Endothelial cell of umbilical vein (primary cell): ENCODE measurements at regions not wholly inside any gene's neighbourhood (a gene's known extent, or its start where the extent isn't known, plus 50 kb on each side); places are given as distances from the start of the nearest gene placed in this dataset.

Experiments
- BruUV-seq: library from RNA; stranded (reverse); fragments of 400-500 nt; replicated peaks from 2 replicates; lab custom pipeline; 2021; lab: Mats Ljungman, UMichigan
- CTCF ChIA-PET: fragments of 300-600, 350-600 bp; sonication (Branson Sonifier 250); formaldehyde crosslinking; loops from one replicate; lab custom pipeline; 2021; ENCODE audit warnings: antibody characterized with exemption, inconsistent platforms; lab: Charles Lee
- POLR2A ChIA-PET: fragments of 300-600, 350-600 bp; sonication (Branson Sonifier 250); formaldehyde crosslinking; loops from one replicate; lab custom pipeline; 2021; ENCODE audit warnings: antibody characterized with exemption, inconsistent platforms; lab: Charles Lee
- DNase-seq: peaks from one replicate; pipeline ENCODE4 v3.0.0-alpha.2; 2011; ENCODE audit warnings: low read depth, low spot score
- FAIRE-seq: peaks from 2 replicates; lab custom pipeline; 2011; peaks lifted over from hg19 to GRCh38; lab: Jason Lieb, UNC
- H2AFZ ChIP-seq: 2 replicates; pipeline ENCODE4 v1.6.0; 2012; ENCODE audit warnings: low read depth, low read length, control low read depth, inconsistent platforms
- H3K27ac ChIP-seq: 2 replicates; pipeline ENCODE4 v1.5.1; 2011; ENCODE audit warnings: low read depth, mild to moderate bottlenecking, control low read depth, low read length, moderate library complexity; ENCODE audit not compliant: insufficient read depth
- H3K27me3 ChIP-seq, 2 experiments: 2 replicates each; pipeline versions ENCODE4 v1.6.0 to v1.6.1; 2011; ENCODE audit warnings: low read length in 2 of 2, mixed read lengths in 1 of 2; ENCODE audit not compliant: control insufficient read depth in 2 of 2, insufficient read depth in 2 of 2
- H3K36me3 ChIP-seq, 2 experiments: 2 replicates in 1 of 2; 3 replicates in 1 of 2; pipeline ENCODE4 v1.5.1; 2011; ENCODE audit warnings: low read length in 2 of 2, mild to moderate bottlenecking in 1 of 2, moderate library complexity in 1 of 2; ENCODE audit not compliant: control insufficient read depth in 2 of 2, insufficient read depth in 2 of 2; ENCODE audit errors: extremely low read depth in 1 of 2
- H3K4me1 ChIP-seq: 3 replicates; pipeline ENCODE4 v1.5.1; 2011; ENCODE audit warnings: mild to moderate bottlenecking, low read length; ENCODE audit not compliant: control insufficient read depth, insufficient read depth; ENCODE audit errors: extremely low read depth
- H3K4me2 ChIP-seq: 2 replicates; pipeline ENCODE4 v1.6.1; 2011; ENCODE audit warnings: low read length, control low read depth, mixed read lengths; ENCODE audit not compliant: insufficient read depth
- H3K4me3 ChIP-seq, 3 experiments: fragments of 200-600 bp in 1 of 3; sonication (generic), shearing (Covaris generic) in 1 of 3; replicated peaks in 1 of 3; 2 replicates each; pipeline ENCODE4 v1.5.1; 2011 to 2016; ENCODE audit warnings: control low read depth in 3 of 3, low read length in 3 of 3, mild to moderate bottlenecking in 2 of 3, inconsistent platforms in 1 of 3, low read depth in 1 of 3, moderate library complexity in 1 of 3; ENCODE audit not compliant: insufficient read depth in 1 of 3
- H3K79me2 ChIP-seq: 2 replicates; pipeline ENCODE4 v1.6.0; 2012; ENCODE audit warnings: low read length, inconsistent platforms; ENCODE audit not compliant: control insufficient read depth, insufficient read depth
- H3K9ac ChIP-seq: replicated peaks from 2 replicates; pipeline ENCODE3; 2011; ENCODE audit warnings: low read length, control low read depth; ENCODE audit not compliant: insufficient read depth; ENCODE audit errors: extremely low read depth
- H3K9me1 ChIP-seq: replicated peaks from 3 replicates; pipeline ENCODE4 v1.6.0; 2011; ENCODE audit warnings: mild to moderate bottlenecking, low read length; ENCODE audit not compliant: control insufficient read depth, insufficient read depth; ENCODE audit errors: extremely low read depth
- H3K9me3 ChIP-seq: replicated peaks from 2 replicates; pipeline ENCODE4 v1.5.1; 2012; ENCODE audit warnings: low read length, inconsistent platforms; ENCODE audit not compliant: control insufficient read depth, insufficient read depth
- H4K20me1 ChIP-seq: replicated peaks from 2 replicates; pipeline ENCODE3; 2011; ENCODE audit warnings: mild to moderate bottlenecking, low read length; ENCODE audit not compliant: control insufficient read depth, insufficient read depth; ENCODE audit errors: extremely low read depth
- CTCF ChIP-seq, 2 donors: IDR thresholded peaks; 1 replicate in 1 of 2; 2 replicates in 1 of 2; pipeline ENCODE4 v1.5.1; 2011; ENCODE audit warnings: low read length in 2 of 2, mild to moderate bottlenecking in 2 of 2, moderate library complexity in 2 of 2, control low read depth in 1 of 2, inconsistent platforms in 1 of 2, low read depth in 1 of 2; ENCODE audit not compliant: insufficient read depth in 1 of 2; ENCODE audit errors: extremely low read depth in 1 of 2
- EZH2 ChIP-seq: IDR thresholded peaks from 2 replicates; pipeline ENCODE4 v1.6.1; 2012; ENCODE audit warnings: borderline replicate concordance, low read depth, mild to moderate bottlenecking, moderate library complexity, low read length, inconsistent platforms; ENCODE audit not compliant: severe bottlenecking
- FOS ChIP-seq: IDR thresholded peaks from 2 replicates; pipeline ENCODE4 v1.6.1; 2011; ENCODE audit warnings: mild to moderate bottlenecking, low read length, moderate library complexity, borderline replicate concordance; ENCODE audit not compliant: insufficient read depth
- GATA2 ChIP-seq: IDR thresholded peaks from 2 replicates; pipeline ENCODE4 v1.7.0; 2011; ENCODE audit warnings: low read depth, mild to moderate bottlenecking, moderate library complexity, mixed read lengths, low read length; ENCODE audit not compliant: insufficient read length, insufficient read depth
- JUN ChIP-seq: IDR thresholded peaks from 2 replicates; pipeline ENCODE4 v1.6.1; 2011; ENCODE audit warnings: borderline replicate concordance, low read depth; ENCODE audit not compliant: insufficient read length, insufficient read depth
- POLR2AphosphoS5 ChIP-seq: IDR thresholded peaks from 2 replicates; pipeline ENCODE4 v1.6.1; 2012; ENCODE audit warnings: low read depth, mild to moderate bottlenecking, control low read depth, low read length, moderate library complexity; ENCODE audit not compliant: insufficient read depth
- dilution Hi-C: fragments of 300-500 bp; cut with MboI; formaldehyde crosslinking; loops from one replicate; pipeline ENCODE4 v1.15.0; 2019; ENCODE audit warnings: low sequenced_read_pairs; ENCODE audit not compliant: extremely low pct_ligation_motif_present
- intact Hi-C: fragments of 100-400 bp; cut with micrococcal nuclease; formaldehyde crosslinking; loops from one replicate; pipeline ENCODE4 v1.10.0; 2022

DNA sequence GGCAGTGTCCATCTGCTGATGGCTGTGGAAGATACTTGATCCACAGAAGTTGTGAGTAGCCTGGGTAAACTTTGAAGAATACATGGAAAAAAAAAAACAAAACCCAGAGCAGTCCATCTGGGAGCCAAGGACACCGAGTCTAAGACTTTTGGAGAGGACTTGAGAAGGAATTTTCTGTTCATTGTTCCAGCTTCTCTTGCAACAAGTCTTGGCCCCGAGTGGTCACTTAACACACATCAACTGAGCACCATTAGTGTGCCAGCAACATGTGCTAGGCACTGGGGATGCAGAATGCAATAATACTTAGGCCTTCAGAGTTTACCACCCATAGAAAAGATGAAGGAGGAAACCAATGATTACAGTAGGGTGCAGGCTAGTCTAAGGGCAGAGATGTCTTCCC, 266.7 kb downstream of the EMP1 start:
- dilution Hi-C loops, result no loop called here
- Histone ChIP-seq H3K9ac (no peak overlapping the region), H4K20me1 (no peaks in the 10 kb centered on the region), H3K27me3 (no peaks in the 10 kb centered on the region), H3K36me3 (no peaks in the 10 kb centered on the region), H3K79me2 (no peaks in the 10 kb centered on the region), H3K9me1 (no peaks in the 10 kb centered on the region), H3K4me1 (no peaks in the 10 kb centered on the region), H3K27ac (no peak overlapping the region), H3K9me3 (no peaks in the 10 kb centered on the region), H3K4me3 (no peak overlapping the region), H2AFZ (no peak overlapping the region), H3K4me2 (no peak overlapping the region)
- no peak for FAIRE-seq
- ChIA-PET CTCF (interaction anchor here (1.9 kb wide), 1 partner anchor 101 kb away, joined by 5 read pairs; no protein-coding TSS in a partner anchor), POLR2A (no interaction called here)
- no TSS peak for BruUV-seq
- no peak for TF ChIP-seq EZH2
- TF ChIP-seq POLR2AphosphoS5, result no peak
- TF ChIP-seq FOS, result no peak
- no peak for TF ChIP-seq CTCF (IDR thresholded peaks at IDR 0.05; ENCODE audit: extremely low read depth in 1 of 2, insufficient read depth in 1 of 2, low read depth in 1 of 2, low read length in 2 of 2)
- intact Hi-C loops, result no loop called here
- no peak for DNase-seq

- Histone ChIP-seq H3K79me2 (no peaks in the 10 kb centered on the region), H3K36me3 (no peaks in the 10 kb centered on the region), H3K9ac (no peak overlapping the region), H3K4me3 (no peak overlapping the region), H3K9me3 (no peaks in the 10 kb centered on the region), H3K9me1 (no peaks in the 10 kb centered on the region), H3K27ac (no peak overlapping the region), H4K20me1 (no peaks in the 10 kb centered on the region), H2AFZ (no peak overlapping the region), H3K27me3 (no peaks in the 10 kb centered on the region), H3K4me1 (no peaks in the 10 kb centered on the region), H3K4me2 (no peak overlapping the region)
- ChIA-PET POLR2A (no interaction called here), CTCF (no interaction called here)
- DNase-seq, result no peak
- TF ChIP-seq GATA2 (no peak), JUN (no peak)
- dilution Hi-C loops, result no loop called here
- FAIRE-seq, result no peak
- intact Hi-C loops, result no loop called here
- no TSS peak for BruUV-seq
Measured at GRCh38 chr12:13462450-13462849, 265.9 kb downstream of the EMP1 start.
